GM12875 (cell line): ENCODE measurements at regions not wholly inside any gene's neighbourhood (a gene's known extent, or its start where the extent isn't known, plus 50 kb on each side); places are given as distances from the start of the nearest gene placed in this dataset.
"Not testable (repeated sequence)": the region's sequence is repeated elsewhere in the genome, so short reads cannot be mapped to it uniquely, and the experiment has no call there.

ENCODE experiments used
- H3K4me3 ChIP-seq: one replicate; pipeline ENCODE4 v1.5.1; 2011; ENCODE audit warnings: low read depth, low read length, control low read depth
- TF ChIP-seq, protein P1 (sequence below): IDR thresholded peaks from 2 replicates; pipeline ENCODE4 v1.5.1; 2011; ENCODE audit warnings: low read depth, mild to moderate bottlenecking, control low read depth, inconsistent platforms, low read length, moderate library complexity, borderline replicate concordance; ENCODE audit not compliant: insufficient read depth

DNA sequence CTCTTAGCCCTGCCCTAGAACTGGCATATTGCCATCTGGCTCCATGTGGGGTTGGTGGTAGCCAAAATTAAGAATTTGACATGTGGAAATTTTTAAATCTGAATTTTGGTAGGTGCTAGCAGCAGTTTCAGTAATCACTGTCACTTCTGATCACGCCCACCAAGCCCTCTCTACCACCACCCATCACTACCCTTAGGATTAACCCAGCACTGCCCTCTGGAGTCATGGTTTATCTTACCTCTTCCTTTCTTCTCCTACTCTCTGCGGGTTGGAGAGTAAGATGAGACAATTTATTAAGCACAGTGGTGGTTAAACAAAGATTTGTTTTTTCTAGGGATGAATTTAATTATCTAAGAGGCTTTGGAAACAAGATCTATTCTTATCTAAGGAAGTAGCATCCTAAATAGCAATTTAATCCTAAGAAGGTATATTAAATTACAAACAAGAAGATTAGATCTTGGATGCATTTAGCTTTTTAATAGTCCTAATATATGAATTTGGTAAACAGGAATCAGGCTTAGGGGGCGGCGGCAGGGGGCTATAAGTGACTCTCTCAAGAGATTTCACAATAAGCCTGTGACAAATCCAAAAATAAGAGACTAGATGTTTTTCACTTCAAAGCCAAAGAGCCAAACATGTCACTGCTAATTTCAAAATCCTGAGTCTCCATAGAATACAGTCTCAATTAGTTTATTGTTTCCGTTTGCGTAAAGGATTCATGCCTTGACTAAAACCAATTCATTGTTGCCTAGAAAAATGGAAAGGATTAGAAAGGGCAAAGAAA is 498.4 kb upstream of the UBE2E2 start:
- H3K4me3 ChIP-seq, result no peak overlapping the region
- TF ChIP-seq, protein P1, sequence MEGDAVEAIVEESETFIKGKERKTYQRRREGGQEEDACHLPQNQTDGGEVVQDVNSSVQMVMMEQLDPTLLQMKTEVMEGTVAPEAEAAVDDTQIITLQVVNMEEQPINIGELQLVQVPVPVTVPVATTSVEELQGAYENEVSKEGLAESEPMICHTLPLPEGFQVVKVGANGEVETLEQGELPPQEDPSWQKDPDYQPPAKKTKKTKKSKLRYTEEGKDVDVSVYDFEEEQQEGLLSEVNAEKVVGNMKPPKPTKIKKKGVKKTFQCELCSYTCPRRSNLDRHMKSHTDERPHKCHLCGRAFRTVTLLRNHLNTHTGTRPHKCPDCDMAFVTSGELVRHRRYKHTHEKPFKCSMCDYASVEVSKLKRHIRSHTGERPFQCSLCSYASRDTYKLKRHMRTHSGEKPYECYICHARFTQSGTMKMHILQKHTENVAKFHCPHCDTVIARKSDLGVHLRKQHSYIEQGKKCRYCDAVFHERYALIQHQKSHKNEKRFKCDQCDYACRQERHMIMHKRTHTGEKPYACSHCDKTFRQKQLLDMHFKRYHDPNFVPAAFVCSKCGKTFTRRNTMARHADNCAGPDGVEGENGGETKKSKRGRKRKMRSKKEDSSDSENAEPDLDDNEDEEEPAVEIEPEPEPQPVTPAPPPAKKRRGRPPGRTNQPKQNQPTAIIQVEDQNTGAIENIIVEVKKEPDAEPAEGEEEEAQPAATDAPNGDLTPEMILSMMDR, result no peak

DNA sequence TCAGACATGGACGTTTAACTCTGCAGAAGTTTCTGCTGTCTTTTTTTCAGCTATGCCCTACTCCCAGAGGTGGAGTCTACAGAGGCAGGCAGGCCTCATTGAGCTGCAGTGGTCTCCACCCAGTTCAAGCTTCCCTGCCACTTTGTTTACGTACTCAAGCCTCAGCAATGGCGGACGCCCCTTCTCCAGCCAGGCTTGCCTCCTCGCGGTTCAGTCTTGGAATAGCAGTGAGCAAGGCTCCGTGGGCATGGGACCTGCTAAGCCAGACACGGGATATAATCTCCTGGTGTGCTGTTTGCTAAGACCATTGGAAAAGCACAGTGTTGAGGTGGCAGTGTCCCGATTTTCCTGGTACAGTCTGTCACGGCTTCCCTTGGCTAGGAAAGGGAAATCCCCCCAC is 496.2 kb upstream of the UBE2E2 start:
- not testable (repeated sequence) for H3K4me3 ChIP-seq

DNA sequence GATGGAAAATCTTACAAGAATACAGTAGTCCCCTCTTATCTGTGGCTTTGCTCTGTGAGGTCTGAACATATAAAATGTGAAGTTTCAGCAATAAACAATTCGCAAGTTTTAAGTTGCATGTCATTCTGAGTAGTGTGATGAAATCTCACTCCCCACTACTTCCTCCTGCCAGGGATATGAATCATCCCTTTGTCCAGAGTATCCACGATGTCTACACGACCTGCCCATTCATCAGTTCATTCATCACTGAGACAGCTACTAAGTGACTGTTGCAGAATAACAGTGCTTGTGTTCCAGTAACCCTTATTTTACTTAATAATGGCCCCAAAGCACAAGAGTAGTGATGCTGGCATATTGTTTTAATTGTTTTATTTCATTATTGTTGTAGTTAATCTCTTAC is 489.2 kb upstream of the UBE2E2 start:
- TF ChIP-seq, protein P1, result no peak
- H3K4me3 ChIP-seq, result no peak overlapping the region

DNA sequence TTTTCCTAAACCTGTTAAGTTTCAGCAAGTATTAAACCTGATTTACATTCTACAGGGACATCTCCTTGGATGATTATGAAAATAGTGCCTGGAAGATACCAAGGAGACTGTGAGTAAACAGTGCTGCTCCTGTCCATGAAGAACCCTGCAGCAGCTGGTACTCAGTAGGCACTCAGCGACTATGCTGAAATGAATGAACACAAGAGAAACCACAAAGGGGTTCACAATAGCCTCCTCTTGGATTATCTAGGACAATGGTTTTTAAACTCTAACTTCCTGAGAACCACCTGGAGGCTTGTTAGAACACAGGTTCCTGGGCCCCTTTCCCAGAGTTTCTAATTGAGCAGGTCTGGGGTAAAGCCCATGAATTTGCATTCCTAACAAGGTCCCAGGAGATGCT is 488.4 kb upstream of the UBE2E2 start:
- TF ChIP-seq, protein P1, result no peak
- H3K4me3 ChIP-seq, result no peak overlapping the region

DNA sequence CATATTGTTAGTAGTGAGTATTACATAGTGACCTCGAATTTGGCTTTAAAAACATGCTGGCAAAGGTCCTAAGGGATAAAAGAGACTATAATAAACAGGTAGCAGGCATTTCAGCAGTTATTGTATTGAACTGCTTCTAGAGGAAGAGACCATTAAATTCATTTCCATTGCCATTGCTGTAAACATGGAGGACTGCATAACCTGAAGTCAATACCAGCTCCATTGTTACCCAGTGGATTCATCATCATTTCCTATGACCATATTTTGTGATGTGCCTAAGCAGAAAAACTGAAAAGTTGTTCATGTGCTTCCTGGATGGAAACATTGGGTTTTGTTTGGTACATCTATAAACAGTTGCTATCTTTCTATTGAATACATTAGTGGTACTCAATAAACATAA is 482.5 kb upstream of the UBE2E2 start:
- TF ChIP-seq, protein P1, result no peak
- no peak overlapping the region for H3K4me3 ChIP-seq

DNA sequence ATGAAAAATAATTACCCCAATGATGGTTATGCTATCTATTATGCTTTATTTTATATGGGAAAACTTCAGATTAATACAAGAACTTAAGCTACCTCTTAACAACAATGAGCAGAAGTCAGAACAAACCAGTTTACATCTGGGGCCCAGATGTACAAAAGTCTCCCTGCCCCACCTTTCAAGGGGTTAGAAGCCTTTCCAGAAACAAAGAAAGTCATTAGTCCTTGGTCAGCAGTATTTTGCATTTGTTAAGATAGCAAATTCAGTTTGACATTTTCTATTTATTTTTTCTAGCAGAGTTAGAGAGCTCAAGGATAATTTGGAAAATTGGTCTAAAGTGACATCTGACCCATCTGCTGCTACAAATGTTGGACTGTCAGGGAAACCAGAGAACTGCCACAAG is 478.7 kb upstream of the UBE2E2 start:
- TF ChIP-seq, protein P1, result no peak
- no peak overlapping the region for H3K4me3 ChIP-seq

DNA sequence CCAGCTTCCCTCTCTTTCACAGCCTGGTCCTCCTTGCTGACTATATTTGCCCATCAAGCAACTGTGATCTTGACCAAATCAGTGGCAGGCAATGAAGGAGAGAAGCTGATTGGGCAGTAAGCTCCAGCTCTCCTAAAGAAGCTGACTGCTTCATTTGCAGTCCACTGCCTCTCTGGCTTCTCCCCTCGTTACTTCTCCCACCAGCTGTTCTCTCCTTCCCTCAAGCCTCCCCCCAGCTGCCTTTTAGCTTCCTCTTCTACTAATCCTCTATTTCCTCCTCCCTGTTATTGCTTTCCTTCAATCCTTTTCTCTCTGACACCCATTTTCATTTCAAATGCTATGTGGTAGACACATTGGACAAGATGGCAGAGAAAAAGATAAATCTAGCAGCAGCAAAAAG is 474.7 kb upstream of the UBE2E2 start:
- no peak overlapping the region for H3K4me3 ChIP-seq
- TF ChIP-seq, protein P1, result no peak
